ENCODE measurements at regions not wholly inside any gene's neighbourhood (a gene's known extent, or its start where the extent isn't known, plus 50 kb on each side); places are given as distances from the start of the nearest gene placed in this dataset.

DNA sequence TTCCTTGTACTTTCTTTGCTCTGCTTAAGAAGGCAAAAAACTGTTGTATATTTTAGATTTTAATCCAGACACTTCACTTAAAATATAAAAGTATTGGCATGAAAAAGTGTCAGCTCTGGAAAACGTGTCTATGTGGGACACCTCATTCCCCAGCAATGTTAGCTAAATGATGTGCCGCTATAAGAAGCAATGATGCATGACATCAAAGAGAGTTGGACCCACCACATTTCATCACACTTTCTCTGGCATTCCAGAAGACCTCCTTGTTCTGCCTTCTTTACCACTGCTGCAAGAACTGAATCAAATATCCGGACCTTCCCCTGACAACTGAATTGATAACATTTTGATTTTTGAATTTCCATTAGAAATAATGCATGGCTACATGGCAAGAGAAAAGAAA, 242.4 kb upstream of the TANK start:
- DNase-seq (ENCODE audit: low read depth in 2 of 2): no peak

DNA sequence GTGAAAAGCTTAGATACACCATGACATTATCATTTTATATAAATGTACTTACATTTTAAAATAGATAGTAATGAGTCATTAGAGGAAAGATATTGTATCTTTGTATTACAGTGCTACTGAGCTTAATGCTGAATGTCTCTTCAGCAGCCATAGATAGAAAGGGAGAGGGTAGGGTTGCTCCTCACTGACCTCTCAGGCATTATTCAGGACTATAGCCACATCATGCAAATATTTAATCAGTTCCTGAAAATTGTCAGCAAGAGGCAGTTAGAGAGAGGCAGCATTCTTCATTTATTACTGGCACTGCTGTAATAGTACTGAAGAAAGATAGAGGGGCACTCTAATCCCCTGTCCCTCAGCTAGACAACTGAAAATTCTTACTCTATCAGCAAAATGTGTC, 242.0 kb upstream of the TANK start:
- DNase-seq (ENCODE audit: low read depth in 2 of 2): no peak

DNA sequence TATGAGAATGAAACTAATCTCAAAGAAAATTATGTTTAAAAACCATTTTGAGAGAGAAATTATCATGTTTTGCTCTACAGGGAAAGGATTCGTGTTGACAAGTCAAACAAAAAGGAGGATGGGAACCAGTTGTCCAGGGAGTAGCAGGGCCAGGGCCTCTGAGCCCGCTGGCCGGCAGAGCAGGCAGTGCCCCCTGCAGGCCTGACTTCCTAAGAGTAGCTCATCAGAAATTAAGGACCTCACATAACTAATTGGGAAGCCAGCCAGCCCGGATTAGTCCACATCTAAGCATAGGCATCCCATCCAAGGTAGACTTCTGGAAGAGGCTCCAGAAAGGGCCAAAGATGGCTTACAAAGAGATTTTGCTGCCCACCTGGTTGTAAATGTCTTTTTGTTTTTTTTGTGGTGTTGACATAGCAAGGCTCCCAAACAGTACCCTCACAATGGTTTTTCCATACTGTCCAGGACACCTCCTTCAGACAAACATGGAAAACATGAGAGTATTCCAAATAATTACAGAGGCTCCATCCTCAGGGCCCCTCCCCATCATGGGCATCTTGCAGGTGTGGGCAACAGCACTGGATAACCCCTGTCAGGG, 241.2 kb upstream of the TANK start:
- DNase-seq (ENCODE audit: low read depth in 2 of 2): no peak

DNA sequence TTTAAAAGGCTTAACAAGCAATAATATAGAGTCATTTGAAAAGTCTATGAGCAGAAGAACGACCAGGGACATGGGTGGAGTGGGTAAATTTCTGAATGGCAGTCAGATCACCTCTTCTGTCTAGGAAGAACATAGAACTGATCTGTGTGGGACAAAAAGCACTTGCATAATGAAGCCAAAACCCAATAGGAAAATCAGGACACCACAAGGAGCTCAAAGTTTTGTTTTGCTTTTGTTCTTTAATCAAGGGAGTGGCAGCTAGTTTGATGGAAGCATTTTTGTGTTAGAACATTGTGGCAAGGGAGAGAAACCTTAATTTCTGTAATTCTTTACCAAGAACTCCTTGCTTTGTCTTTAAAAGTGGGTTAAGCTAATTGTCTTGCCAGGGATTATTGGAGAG, 240.2 kb upstream of the TANK start:
- DNase-seq (ENCODE audit: low read depth in 2 of 2): no peak

DNA sequence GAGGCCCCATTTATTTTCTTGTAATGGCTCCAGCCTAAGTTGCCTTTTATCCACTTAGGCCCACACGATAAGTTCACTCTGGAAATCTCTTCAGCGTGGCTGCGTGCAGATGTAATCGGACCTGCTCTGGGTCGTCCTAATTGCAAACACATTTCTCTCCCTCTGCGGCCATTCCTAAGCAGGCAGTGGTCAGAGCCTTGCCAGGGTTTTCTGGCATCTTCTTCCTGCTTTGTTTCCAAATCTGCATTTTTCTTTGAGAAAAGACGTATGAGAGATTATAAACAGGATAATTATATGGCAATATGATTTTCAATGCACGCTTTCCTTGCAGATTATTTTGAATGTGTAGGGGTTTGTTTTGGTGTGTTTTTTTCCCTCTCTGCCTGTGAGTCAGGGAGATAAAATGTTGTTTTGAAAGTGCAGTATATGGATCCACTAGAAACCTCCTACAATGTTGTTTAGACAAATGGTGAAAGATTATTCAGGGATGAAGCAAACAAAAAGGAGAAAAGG, 239.4 kb upstream of the TANK start:
- no peak for DNase-seq (ENCODE audit: low read depth in 2 of 2)

DNA sequence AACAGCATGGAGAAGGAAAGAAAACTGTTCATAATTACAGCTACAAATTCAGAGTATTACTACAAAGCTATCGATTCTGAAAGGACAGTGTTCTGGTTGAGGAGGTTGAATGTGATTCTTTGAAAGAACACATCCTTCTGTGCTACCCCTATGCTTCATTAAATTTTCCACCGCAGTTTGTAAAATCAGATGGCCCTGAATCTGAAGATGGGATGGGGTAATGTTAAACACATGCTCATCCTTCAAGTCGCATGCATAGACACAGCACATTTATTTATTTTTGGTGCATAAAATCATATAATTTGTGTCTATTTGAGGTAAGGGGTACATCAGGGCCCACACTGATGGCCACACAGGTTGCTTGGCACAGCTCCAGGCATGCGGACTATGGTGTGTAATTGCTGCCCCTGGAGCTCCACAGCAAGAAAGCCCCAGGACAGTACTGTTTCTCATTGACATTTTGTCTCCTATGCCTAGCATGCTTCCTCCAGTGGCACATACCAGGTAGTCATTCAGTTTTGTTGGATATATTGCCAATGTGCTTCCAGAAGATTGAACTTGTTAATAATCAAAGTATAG, 238.8 kb upstream of the TANK start:
- no peak for DNase-seq (ENCODE audit: low read depth in 2 of 2)

DNA sequence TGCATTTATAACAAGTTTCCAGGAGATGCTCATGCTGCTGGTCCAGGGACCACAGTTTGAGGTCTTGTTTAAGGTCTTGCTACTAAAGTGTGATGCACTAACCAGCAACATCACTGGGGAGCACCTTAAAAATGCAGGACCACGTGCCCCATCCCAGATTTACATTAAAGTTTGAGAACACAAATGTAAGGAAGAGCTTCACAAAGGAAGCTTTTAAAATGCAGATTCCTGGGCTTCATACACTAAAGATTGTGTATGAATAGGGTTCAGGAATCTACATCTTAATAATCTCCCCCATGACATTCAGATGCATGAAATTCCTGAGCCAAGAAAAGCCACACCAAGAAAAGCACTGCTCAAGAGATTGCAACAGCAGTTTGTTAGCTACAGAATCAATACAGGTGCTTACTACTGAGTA, 235.3 kb upstream of the TANK start:
- no peak for DNase-seq (ENCODE audit: low read depth in 2 of 2)

DNA sequence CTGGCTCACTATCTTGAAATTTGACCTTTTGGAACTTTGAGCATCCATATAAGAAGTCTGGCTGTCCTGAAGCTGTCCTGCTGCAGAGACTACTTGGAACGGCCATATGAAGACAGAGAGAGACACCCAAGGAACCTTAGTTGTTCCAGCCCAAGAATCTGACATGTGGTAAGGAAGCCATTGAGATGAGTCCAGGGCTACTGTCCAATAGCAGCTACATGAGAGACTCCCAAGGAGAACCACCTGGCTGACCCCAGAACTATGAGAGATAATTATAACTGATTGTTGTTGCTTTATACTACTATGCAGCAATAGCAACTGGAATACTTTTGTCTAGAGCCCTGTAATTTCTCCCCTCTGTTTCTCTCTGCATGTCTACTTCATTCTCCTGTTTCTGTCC, 234.3 kb upstream of the TANK start:
- DNase-seq (ENCODE audit: low read depth in 2 of 2): no peak

DNA sequence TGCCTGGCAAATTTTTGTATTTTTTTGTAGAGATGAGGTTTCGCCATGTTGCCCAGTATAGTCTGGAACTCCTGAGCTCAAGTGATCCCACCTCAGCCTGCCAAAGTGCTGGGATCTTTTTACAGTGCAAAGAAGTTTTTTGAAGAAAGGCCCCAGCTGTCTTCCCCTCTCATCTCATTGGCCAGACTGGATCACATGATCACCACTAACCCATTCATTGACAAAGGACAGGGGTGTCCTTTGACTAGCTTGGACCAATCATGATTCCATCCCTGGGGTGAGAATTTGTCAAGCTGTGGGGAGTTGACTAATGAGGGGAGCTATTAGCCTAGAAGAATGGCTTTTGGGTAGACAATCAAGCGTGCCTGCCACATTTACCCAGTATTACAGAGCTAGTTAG, 232.9 kb upstream of the TANK start:
- no peak for DNase-seq (ENCODE audit: low read depth in 2 of 2)

DNA sequence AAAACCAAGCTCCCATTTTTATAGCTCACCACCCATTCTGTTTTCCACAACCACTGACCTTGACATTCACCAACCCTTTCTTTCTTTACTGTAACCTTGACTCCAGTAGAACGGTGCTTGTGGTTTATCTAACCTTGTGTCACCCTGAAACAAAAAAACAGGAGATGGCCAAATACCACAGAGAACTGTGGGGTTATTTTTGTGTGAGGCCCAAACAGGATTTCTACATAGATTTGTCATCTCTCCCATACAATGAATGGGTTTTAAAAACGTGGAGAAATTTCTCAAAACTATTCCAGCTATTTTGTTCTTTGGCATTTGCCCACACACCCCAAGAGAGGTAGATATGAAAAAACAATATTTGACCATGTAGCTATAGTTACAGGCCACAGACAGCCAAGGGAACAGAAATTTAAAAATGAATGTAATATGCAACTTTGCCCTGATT, 231.3 kb upstream of the TANK start:
- DNase-seq (ENCODE audit: low read depth in 2 of 2): no peak

DNA sequence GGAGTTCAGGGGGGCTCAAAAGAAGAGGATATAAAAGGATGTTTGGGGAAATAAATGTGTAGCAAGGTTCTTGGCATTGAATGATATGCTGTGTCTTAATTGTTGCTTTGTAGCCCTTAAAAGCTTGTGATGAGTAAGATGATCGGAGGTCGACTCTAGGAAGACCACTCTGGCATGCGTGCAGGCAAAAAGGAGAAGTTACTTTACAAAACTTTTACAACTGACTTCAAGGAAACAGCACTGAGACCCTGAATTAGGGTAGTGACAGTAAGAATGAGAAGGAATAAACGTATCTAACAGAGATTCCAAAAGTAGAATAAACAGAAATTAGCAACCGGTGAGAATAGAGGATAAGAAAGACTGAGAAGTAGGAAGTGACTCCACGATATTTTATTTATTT, 228.7 kb upstream of the TANK start:
- no peak for DNase-seq (ENCODE audit: low read depth in 2 of 2)

DNA sequence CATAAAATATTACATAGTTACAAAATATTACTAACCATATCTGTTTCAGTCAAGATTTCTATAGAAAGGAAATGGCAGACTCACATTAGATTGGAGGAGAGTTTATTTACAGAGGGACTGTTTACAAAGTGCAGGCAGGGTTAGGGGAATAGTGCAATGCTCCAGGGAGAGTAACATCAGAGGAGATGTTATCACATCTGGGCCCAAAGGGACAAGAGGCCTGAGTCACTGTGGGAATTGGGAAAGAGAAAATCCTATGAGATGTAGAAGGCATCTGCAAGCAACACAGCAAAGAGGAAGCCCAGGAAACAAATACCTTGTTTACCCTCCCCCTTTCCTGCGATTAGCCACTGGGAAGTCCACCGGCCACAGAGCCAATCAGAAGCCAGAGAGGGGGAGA, 227.3 kb upstream of the TANK start:
- DNase-seq (ENCODE audit: low read depth in 2 of 2): no peak

DNA sequence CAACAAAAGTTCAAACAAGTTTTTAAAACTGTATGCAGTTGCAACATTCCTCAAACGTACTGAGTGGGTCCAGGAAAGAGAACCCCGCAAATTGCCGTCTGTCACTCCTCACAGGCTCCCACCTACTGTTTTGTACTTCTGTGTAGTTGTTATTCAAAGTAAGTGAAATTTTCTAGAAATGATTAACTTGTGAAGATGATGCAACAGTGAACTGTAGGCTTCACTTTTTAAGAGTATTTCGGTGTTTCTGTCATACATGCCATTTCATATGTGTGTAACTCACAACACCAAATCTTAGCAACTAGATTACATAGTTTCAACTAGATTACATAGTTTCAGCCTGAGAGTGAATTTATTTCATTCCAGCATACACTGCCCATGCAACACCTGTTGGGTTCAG, 226.0 kb upstream of the TANK start:
- no peak for DNase-seq (ENCODE audit: low read depth in 2 of 2)

DNA sequence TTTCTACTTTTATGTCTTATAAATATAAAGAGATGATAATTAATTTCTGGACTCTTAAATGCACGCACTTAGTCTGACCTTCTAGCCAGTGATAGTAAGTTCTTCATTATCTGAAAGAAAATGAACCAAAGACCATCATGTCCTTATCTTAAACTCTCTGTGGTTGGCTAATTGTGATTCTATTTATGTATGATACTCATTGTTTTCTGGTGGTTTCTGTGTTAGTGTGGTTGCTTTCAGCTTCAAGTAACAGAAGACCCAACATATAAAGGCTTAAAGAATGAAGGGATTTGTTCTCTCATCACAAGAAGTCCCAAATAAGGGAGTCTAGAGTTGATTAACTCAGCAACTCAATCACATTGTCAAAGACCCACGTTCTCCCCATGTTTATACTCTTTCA, 225.2 kb upstream of the TANK start:
- DNase-seq (ENCODE audit: low read depth in 2 of 2): no peak

DNA sequence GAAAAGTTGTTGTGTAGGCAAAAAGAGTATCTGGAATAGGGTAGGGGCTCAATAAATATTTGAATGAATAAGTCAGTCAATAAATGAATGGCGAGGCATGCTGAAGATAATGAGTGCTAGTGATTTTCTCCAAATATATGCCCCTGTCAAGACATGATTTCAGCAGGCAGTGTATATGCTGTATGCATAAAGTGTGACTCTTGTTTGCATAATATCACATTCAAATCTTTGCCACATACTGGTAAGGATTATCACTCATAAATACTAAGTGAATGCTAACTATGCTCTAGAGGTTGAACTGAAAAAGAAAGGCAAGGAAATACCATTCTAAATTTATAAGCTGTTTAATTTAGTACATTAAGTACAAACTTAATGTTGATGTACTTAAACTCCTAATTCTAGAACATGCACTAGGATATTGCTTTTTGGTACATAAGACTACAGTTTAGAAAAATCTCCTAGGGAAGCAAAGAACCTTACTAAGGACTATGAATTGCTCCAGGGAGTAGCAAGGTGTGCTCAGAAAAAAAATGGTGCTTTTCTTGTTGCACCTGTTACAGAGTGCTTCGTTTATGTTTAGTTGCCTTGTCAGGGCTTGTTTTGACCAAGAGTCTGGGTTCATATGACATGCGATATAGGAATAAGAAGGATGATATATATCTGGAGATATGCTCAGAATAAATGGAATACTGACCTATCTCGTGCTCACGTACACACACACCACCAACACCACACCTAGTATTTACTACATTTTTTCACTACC, 224.0 kb upstream of the TANK start:
- DNase-seq (ENCODE audit: low read depth in 2 of 2): no peak

DNA sequence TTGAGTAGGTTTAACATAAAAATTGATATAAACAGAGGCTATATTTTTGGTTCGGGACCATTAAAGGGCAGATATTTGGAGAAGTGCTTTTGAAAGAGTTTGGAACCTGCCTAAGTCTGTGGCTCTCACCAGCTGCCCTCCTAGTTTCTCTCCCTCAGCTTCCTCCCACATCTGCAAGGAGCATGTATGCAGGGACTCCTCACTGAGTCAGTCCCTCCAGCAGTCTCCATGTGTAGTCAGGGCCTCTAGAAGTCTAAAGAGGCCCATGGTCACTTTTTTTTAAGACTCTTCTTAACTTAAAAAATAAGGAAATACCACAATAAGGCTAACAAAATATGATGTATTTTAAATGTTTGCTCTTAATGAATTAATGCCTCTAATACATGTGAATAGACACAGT, 220.0 kb upstream of the TANK start:
- DNase-seq (ENCODE audit: low read depth in 2 of 2): no peak

DNA sequence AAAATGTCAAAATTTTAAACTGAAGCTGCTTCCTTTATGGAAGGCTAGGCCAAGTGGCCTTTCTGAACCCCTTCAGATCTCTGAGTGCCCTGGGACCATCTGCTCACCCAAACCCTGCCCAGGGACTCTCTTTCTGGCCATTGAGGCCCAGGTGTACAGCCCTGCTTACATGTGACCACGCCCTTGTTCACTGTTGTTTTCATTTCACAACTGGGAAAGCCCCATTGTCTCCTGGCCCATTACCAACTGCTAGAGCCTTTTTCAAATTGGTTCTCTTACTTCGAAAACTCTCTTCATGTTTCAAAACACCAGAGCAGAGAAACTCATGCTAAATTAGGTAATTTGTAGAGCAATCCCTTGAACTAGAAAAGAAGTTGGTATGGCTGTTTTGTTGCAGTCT, 219.5 kb upstream of the TANK start:
- no peak for DNase-seq (ENCODE audit: low read depth in 2 of 2)

DNA sequence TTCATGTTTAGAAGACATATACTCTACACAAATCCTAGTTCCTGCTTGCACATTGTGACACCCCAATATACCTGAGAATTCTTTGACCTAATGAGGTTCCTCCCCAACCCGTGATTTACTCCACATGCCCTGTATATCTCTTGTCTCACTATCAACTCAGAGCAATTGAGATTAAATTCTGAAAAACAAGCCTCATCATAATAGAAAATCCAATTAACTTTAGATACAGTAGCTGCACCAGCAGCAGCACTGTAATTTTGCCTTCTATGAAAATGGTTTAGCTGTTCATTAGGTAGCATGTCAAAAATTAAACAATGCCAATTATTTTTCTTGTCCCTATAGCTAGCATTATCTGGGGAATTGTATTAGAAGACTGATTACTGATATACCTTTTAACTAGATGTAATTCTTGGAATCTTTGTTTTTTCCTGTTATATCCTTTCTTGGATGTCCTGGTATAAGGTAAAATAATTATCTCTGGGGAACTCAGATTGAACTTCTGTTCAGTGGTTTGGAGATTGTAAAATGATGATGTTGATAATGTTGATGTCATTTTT, 218.9 kb upstream of the TANK start:
- DNase-seq (ENCODE audit: low read depth in 2 of 2): no peak

DNA sequence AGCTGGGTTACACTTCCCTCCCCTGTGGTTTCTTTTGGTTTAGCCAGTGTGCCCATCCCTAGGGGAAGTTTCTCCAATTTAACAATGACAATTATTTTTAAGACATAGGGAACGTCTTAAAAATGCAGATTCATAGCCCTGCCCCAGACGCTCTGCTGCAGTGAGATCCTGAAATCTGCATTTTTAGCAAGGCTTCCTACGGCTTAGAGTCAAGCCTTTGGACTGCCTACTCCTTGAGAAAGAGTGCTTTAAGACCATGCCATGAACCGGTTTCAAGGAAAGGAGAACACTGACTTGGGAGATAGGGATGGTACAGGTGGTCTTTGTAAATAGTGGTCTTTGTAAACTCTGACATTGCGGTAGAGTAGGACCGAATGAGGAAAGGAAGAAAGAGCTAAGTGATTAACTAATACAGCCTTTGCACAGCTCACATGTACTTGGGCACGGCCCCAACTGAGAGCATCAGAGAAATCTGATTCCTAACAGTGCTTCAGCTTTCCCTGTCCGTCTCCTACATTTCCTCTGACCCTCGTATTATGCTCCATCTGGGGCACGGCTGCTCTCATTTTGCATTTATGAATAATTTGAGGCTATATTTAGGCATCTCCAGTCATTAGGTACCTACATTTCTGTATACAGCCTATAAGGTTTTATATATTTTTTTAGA, 217.6 kb upstream of the TANK start:
- DNase-seq (ENCODE audit: low read depth in 2 of 2): no peak

DNA sequence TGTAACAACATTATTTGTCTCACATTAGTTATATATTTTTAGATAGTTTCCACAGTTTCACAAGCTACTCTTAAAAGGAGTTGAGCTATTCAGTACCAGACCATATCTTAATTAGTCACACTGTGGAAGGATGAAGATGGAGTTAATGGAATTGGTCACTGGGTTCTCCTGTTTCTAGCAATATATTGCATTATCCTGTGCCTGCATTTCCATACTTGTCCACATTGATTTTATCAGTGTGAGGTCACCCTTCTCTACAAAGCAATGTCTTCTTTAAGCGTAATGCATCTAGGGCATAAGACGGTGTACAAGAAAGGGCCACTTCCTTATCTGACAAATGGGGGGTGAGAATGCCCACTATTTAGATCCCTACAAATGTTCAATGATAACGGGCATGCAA, 216.8 kb upstream of the TANK start:
- no peak for DNase-seq (ENCODE audit: low read depth in 2 of 2)

DNA sequence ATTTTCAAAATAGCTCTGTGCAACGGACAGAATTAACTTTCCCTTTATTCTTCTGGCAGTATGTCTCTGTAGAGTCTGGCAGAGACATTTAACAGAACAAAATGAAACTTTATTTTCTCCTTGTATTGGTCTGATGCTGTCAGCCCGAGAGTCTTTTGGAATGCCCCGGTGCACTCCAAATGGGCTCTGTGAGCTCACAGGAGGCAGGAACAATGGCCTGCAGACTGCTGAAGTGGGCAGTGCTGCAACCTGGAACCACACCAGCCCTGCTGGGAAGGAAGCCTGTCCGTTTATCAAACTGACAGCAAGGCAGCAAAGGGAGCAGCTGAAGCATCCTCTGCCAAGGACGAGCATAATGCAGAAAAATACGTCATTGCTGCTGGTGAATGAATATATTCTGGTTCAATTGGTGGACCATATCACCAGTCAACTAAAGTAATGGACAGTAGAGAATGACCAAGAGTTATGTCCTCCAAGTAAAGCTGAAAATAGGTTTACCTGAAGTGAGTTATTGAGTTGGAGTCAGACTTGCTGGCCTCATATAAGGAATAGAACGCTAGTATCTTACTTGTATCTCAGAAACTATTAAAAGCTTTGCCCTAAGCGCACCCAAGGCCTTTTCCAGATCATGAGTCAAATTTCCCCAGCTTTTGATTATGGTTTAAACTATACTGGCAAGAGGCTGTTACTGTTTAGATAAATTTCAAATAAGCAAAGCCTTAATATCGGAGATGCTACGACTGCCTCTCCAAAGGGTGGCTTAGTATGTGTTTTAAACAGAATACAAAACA, 207.6 kb upstream of the TANK start:
- DNase-seq (ENCODE audit: low read depth in 2 of 2): no peak

DNA sequence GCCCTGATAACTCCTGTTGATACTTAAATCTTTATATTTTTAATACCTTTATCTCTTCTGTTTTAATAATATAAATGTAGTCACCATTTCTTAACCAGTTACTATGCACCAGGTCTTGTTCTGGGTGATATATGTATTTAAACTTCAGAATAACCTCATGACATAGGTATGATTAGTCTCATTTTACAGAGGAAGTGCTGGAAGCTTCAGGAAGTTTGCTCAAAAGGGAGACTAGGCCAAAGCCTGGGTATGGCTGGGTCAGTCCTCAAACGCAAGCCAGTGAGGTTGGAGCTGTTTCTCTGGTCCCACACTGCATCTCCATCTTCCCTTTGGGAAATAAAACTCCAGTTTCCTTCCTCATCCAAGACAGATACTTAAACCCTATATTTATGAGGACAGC, 204.7 kb upstream of the TANK start:
- DNase-seq (ENCODE audit: low read depth in 2 of 2): no peak
